ENCODE measurements at regions not wholly inside any gene's neighbourhood (a gene's known extent, or its start where the extent isn't known, plus 50 kb on each side); places are given as distances from the start of the nearest gene placed in this dataset.

DNA sequence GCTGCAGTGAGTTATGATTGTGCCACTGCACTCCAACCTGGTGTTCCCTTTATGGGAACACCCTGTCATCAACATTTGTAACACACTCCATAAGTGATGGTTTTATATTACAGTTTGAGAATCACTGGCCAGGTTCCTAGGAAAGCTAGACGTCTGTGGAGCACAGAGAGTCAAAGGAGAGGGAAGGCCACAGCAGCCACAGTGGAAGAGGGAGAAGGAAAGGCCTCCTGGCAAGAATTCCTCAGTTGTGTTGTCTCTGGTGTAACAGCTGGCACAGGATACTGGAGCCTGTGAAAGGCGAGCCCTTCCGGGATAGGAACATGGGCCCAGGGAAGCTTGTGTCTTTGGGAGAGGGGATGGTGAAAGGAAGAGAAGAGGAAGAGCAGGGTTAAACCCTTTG, 360.5 kb upstream of the PIK3C3 start:
- TF ChIP-seq EZH2 (IDR thresholded peaks at IDR 0.05), result no peak
- TF ChIP-seq, protein P1, sequence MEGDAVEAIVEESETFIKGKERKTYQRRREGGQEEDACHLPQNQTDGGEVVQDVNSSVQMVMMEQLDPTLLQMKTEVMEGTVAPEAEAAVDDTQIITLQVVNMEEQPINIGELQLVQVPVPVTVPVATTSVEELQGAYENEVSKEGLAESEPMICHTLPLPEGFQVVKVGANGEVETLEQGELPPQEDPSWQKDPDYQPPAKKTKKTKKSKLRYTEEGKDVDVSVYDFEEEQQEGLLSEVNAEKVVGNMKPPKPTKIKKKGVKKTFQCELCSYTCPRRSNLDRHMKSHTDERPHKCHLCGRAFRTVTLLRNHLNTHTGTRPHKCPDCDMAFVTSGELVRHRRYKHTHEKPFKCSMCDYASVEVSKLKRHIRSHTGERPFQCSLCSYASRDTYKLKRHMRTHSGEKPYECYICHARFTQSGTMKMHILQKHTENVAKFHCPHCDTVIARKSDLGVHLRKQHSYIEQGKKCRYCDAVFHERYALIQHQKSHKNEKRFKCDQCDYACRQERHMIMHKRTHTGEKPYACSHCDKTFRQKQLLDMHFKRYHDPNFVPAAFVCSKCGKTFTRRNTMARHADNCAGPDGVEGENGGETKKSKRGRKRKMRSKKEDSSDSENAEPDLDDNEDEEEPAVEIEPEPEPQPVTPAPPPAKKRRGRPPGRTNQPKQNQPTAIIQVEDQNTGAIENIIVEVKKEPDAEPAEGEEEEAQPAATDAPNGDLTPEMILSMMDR (IDR thresholded peaks at IDR 0.05), result no peak
